ENCODE measurements at regions not wholly inside any gene's neighbourhood (a gene's known extent, or its start where the extent isn't known, plus 50 kb on each side); places are given as distances from the start of the nearest gene placed in this dataset.

GRCh38 chr5:23730023-23730422 lies 222.6 kb downstream of the PRDM9 start:
- ChIA-PET CTCF (interaction anchor here (1.4 kb wide), 1 partner anchor 28 kb away, joined by 3 read pairs; no protein-coding TSS in a partner anchor), SMC1A (ENCODE audit: uncharacterized antibody, unreplicated experiment) (interaction anchor here (1.0 kb wide), 1 partner anchor 10 kb away, joined by 3 read pairs; no protein-coding TSS in a partner anchor), RAD21 (ENCODE audit: unreplicated experiment) (no interaction called here), POLR2A (no interaction called here)
- Histone ChIP-seq H3K9me3 (replicated peaks; ENCODE audit: control insufficient read depth, insufficient read depth, low read length) (no peaks in the 10 kb centered on the region; the same call in 2 of the 3 replicates), H3K79me2 (ENCODE audit: control insufficient read depth, insufficient read depth, low read length) (no peaks in the 10 kb centered on the region), H3K4me2 (ENCODE audit: control insufficient read depth, insufficient read depth) (no peak overlapping the region), H2AFZ (ENCODE audit: control insufficient read depth, low read depth, low read length) (no peak overlapping the region), H3K36me3 (ENCODE audit: control insufficient read depth in 2 of 2, insufficient read depth in 2 of 2, low read length in 1 of 2) (no peaks in the 10 kb centered on the region), H3K4me1 (ENCODE audit: control insufficient read depth, insufficient read depth, low read length) (no peaks in the 10 kb centered on the region), H3K27me3 (replicated peaks in 1 of 2; ENCODE audit: control insufficient read depth in 2 of 2, insufficient read depth in 2 of 2, low read length in 1 of 2) (no peaks in the 10 kb centered on the region), H3K9ac (ENCODE audit: control insufficient read depth, insufficient read depth, low read length) (no peak overlapping the region), H4K20me1 (ENCODE audit: control insufficient read depth, insufficient read depth) (no peaks in the 10 kb centered on the region), H3K4me3 (no peak overlapping the region), H3K27ac (ENCODE audit: control insufficient read depth, insufficient read depth) (no peak overlapping the region)
- in situ Hi-C loops (cut with MboI) (no loop called here), intact Hi-C loops (cut with micrococcal nuclease; ENCODE audit: unreplicated experiment) (no loop called here)
- FAIRE-seq (no peak), DNase-seq (ENCODE audit: low read depth, low spot score) (no peak), ATAC-seq (no peak)
- WGBS (ENCODE audit: insufficient coverage, insufficient replicate concordance, low lambda C conversion rate, missing lambda C conversion rate), result 0% methylated on average over 2 of the region's 2 CpGs
- no peak for TF ChIP-seq KLF5 (IDR thresholded peaks at IDR 0.05; ENCODE audit: partially characterized antibody)
- no peak for TF ChIP-seq DPF2 (IDR thresholded peaks at IDR 0.05)
- no peak for TF ChIP-seq ZZZ3 (IDR thresholded peaks at IDR 0.05; ENCODE audit: control insufficient read depth, insufficient read length, low read depth)
- TF ChIP-seq SIN3A (IDR thresholded peaks at IDR 0.05; ENCODE audit: low read depth, low read length), result no peak
- TF ChIP-seq NRF1 (conservative IDR thresholded peaks at IDR 0.05; ENCODE audit: low read depth, low read length), result no peak
- TF ChIP-seq STAT3 (IDR thresholded peaks at IDR 0.05; ENCODE audit: low read depth, low read length), result no peak
- TF ChIP-seq EZH2 (IDR thresholded peaks at IDR 0.05; ENCODE audit: borderline replicate concordance, control insufficient read depth, low read depth, low read length), result no peak
- no peak for TF ChIP-seq ZBED1 (IDR thresholded peaks at IDR 0.05; ENCODE audit: borderline replicate concordance)
- TF ChIP-seq TBL1XR1 (IDR thresholded peaks at IDR 0.05; ENCODE audit: low read depth, low read length), result no peak
- TF ChIP-seq CTCF (IDR thresholded peaks at IDR 0.05 in 2 of 3, conservative IDR thresholded peaks at IDR 0.05 in 1 of 3; ENCODE audit: control insufficient read depth in 2 of 3, extremely low read depth in 1 of 3, insufficient read depth in 1 of 3, low read depth in 3 of 3, low read length in 3 of 3), result no peak
- TF ChIP-seq MEF2B (IDR thresholded peaks at IDR 0.05; ENCODE audit: partially characterized antibody, poor library complexity, severe bottlenecking), result no peak
- no peak for TF ChIP-seq IKZF2 (IDR thresholded peaks at IDR 0.05)
- TF ChIP-seq MAX (IDR thresholded peaks at IDR 0.05; ENCODE audit: low read depth, low read length), result no peak
- no peak for TF ChIP-seq NR2C2 (IDR thresholded peaks at IDR 0.05; ENCODE audit: borderline replicate concordance, control insufficient read depth, insufficient read length, low read depth)
- no peak for TF ChIP-seq MEF2A (IDR thresholded peaks at IDR 0.05; ENCODE audit: insufficient read depth, low read depth, low read length)
- TF ChIP-seq BACH1 (IDR thresholded peaks at IDR 0.05; ENCODE audit: borderline replicate concordance), result no peak
- TF ChIP-seq PAX8 (IDR thresholded peaks at IDR 0.05), result no peak
- BruUV-seq (replicated peaks), result no TSS peak

All from GM12878 (cell line).